ENCODE measurements at regions not wholly inside any gene's neighbourhood (a gene's known extent, or its start where the extent isn't known, plus 50 kb on each side); places are given as distances from the start of the nearest gene placed in this dataset.

DNA sequence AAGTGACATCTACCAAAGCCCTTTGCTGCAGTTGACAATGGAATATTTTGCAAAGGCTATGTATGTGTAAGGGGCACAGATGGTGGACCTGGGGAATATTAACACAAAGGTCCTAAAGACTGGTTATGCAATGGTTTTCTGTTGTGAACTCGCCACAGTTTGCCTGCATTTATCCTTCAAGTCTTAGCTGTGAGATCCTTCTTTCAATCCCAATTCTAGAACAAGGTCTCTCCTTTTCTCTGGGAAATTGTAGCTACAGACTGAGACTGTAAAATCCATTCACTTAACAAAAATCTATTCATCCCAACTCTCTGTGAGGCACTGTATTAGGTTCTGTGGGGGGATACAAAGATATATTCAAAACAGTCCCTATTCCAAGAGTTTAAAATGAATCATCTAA lies 250.4 kb downstream of the GPM6A start:
- Histone ChIP-seq H3K4me1 (ENCODE audit: control insufficient read depth in 1 of 2, insufficient read depth in 2 of 2, low read length in 2 of 2) (no peaks in the 10 kb centered on the region), H3K4me2 (ENCODE audit: low read length) (no peak overlapping the region), H2AFZ (ENCODE audit: low read depth, low read length, poor library complexity, severe bottlenecking) (no peak overlapping the region), H3K9me3 (ENCODE audit: control insufficient read depth in 1 of 2, insufficient read depth in 1 of 2, low read depth in 1 of 2, low read length in 2 of 2) (no peaks in the 10 kb centered on the region), H3K79me2 (ENCODE audit: insufficient read depth, low read length) (no peaks in the 10 kb centered on the region), H3K9ac (ENCODE audit: low read length) (no peak overlapping the region), H3K27me3 (ENCODE audit: insufficient read depth, low read length) (no peaks in the 10 kb centered on the region), H3K27ac (ENCODE audit: low read depth, low read length) (no peak overlapping the region), H4K20me1 (ENCODE audit: insufficient read depth) (no peaks in the 10 kb centered on the region), H3K36me3 (ENCODE audit: control insufficient read depth in 1 of 2, insufficient read depth in 2 of 2, low read length in 2 of 2) (no peaks in the 10 kb centered on the region), H3K4me3 (replicated peaks in 1 of 2; ENCODE audit: low read depth in 1 of 2, low read length in 2 of 2) (no peak overlapping the region), H3K9me2 (ENCODE audit: insufficient read depth) (no peaks in the 10 kb centered on the region)
- DNase-seq (ENCODE audit: low read depth, low spot score) (no peak), ATAC-seq (no peak)
- CTCF ChIA-PET: interaction anchor here (1.0 kb wide), 1 partner anchor 330 kb away, joined by 3 read pairs; no protein-coding TSS in a partner anchor
- RAD21 ChIA-PET (ENCODE audit: low non-redundant PET in 1 of 2, low total read pairs in 2 of 2, uncharacterized antibody in 2 of 2, unreplicated experiment in 2 of 2): no interaction called here
- TF ChIP-seq RAD21 (IDR thresholded peaks at IDR 0.05; ENCODE audit: low read depth): no peak
- no peak for TF ChIP-seq TCF7L2 (IDR thresholded peaks at IDR 0.05; ENCODE audit: borderline replicate concordance, extremely low read depth, insufficient read depth, insufficient read length)
- no peak for TF ChIP-seq YY1 (IDR thresholded peaks at IDR 0.05; ENCODE audit: extremely low read depth, insufficient replicate concordance, low read depth, low read length)
- TF ChIP-seq SP1 (IDR thresholded peaks at IDR 0.05; ENCODE audit: low read depth): no peak
- TF ChIP-seq, protein P1, sequence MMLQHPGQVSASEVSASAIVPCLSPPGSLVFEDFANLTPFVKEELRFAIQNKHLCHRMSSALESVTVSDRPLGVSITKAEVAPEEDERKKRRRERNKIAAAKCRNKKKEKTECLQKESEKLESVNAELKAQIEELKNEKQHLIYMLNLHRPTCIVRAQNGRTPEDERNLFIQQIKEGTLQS (IDR thresholded peaks at IDR 0.05): no peak
- TF ChIP-seq EZH2 (IDR thresholded peaks at IDR 0.05): no peak
- TF ChIP-seq CEBPB (IDR thresholded peaks at IDR 0.05; ENCODE audit: low read depth): no peak
- no peak for TF ChIP-seq POLR2A (IDR thresholded peaks at IDR 0.05; ENCODE audit: borderline replicate concordance, extremely low read depth, insufficient read depth, insufficient read length)
- no peak for TF ChIP-seq FOSL1 (IDR thresholded peaks at IDR 0.05; ENCODE audit: low read depth)
- TF ChIP-seq EGR1 (IDR thresholded peaks at IDR 0.05; ENCODE audit: low read depth): no peak
- TF ChIP-seq ELF1 (IDR thresholded peaks at IDR 0.05; ENCODE audit: borderline replicate concordance, low read depth): no peak
- TF ChIP-seq SRF (IDR thresholded peaks at IDR 0.05; ENCODE audit: low read depth): no peak
- TF ChIP-seq CBX3 (IDR thresholded peaks at IDR 0.05; ENCODE audit: low read depth): no peak
- no TSS peak for BruUV-seq (replicated peaks)
- intact Hi-C loops (cut with micrococcal nuclease): loop anchor here (2.0 to 10.0 kb wide), 3 partner anchors 386 to 565 kb away; no protein-coding TSS in a partner anchor
- POLR2A ChIA-PET: no interaction called here

DNA sequence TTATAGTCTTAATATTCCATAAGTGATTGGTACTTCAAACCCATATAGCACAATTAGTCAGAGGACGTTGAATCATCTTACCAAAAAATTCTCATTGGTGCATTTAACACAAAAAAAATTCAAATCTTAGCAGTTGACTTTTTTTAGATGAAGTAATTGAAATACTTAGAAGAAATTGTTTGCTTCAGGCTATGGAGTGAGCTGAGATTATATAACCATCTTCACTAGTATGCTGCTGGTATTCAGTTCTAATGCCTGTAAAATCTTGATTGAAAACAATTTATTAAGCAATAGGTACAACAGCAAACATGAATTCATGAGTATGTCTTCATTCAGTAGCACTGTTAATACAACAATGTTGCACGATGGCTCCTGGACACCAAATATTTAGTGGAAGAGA lies 250.0 kb downstream of the GPM6A start:
- RAD21 ChIA-PET (ENCODE audit: low non-redundant PET in 1 of 2, low total read pairs in 2 of 2, uncharacterized antibody in 2 of 2, unreplicated experiment in 2 of 2): no interaction called here
- H3K9ac ChIP-seq (ENCODE audit: low read length): no peak overlapping the region
- CTCF ChIA-PET: interaction anchor here (1.0 kb wide), 1 partner anchor 329 kb away, joined by 3 read pairs; no protein-coding TSS in a partner anchor
- no peaks in the 10 kb centered on the region for H4K20me1 ChIP-seq (ENCODE audit: insufficient read depth)
- no peak overlapping the region for H2AFZ ChIP-seq (ENCODE audit: low read depth, low read length, poor library complexity, severe bottlenecking)
- no peaks in the 10 kb centered on the region for H3K9me2 ChIP-seq (ENCODE audit: insufficient read depth)
- no peaks in the 10 kb centered on the region for H3K79me2 ChIP-seq (ENCODE audit: insufficient read depth, low read length)
- H3K27me3 ChIP-seq (ENCODE audit: insufficient read depth, low read length): no peaks in the 10 kb centered on the region
- H3K4me2 ChIP-seq (ENCODE audit: low read length): no peak overlapping the region
- H3K36me3 ChIP-seq (ENCODE audit: control insufficient read depth in 1 of 2, insufficient read depth in 2 of 2, low read length in 2 of 2): no peaks in the 10 kb centered on the region
- POLR2A ChIA-PET: no interaction called here
- H3K9me3 ChIP-seq (ENCODE audit: control insufficient read depth in 1 of 2, insufficient read depth in 1 of 2, low read depth in 1 of 2, low read length in 2 of 2): no peaks in the 10 kb centered on the region
- no peak for DNase-seq (ENCODE audit: low read depth, low spot score)
- no peak overlapping the region for H3K27ac ChIP-seq (ENCODE audit: low read depth, low read length)
- no TSS peak for BruUV-seq (replicated peaks)
- intact Hi-C loops (cut with micrococcal nuclease): loop anchor here (5.0 to 10.0 kb wide), 2 partner anchors 385 to 473 kb away; no protein-coding TSS in a partner anchor
- H3K4me1 ChIP-seq (ENCODE audit: control insufficient read depth in 1 of 2, insufficient read depth in 2 of 2, low read length in 2 of 2): no peaks in the 10 kb centered on the region
- ATAC-seq: no peak
- no peak overlapping the region for H3K4me3 ChIP-seq (replicated peaks in 1 of 2; ENCODE audit: low read depth in 1 of 2, low read length in 2 of 2)
- no peak for TF ChIP-seq ELF1 (IDR thresholded peaks at IDR 0.05; ENCODE audit: borderline replicate concordance, low read depth)
- no peak for TF ChIP-seq SIN3A (IDR thresholded peaks at IDR 0.05; ENCODE audit: low read depth)
- no peak for TF ChIP-seq RAD21 (IDR thresholded peaks at IDR 0.05; ENCODE audit: low read depth)
- no peak for TF ChIP-seq EZH2phosphoT487 (IDR thresholded peaks at IDR 0.05; ENCODE audit: borderline replicate concordance)
- TF ChIP-seq, protein P2, sequence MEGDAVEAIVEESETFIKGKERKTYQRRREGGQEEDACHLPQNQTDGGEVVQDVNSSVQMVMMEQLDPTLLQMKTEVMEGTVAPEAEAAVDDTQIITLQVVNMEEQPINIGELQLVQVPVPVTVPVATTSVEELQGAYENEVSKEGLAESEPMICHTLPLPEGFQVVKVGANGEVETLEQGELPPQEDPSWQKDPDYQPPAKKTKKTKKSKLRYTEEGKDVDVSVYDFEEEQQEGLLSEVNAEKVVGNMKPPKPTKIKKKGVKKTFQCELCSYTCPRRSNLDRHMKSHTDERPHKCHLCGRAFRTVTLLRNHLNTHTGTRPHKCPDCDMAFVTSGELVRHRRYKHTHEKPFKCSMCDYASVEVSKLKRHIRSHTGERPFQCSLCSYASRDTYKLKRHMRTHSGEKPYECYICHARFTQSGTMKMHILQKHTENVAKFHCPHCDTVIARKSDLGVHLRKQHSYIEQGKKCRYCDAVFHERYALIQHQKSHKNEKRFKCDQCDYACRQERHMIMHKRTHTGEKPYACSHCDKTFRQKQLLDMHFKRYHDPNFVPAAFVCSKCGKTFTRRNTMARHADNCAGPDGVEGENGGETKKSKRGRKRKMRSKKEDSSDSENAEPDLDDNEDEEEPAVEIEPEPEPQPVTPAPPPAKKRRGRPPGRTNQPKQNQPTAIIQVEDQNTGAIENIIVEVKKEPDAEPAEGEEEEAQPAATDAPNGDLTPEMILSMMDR (IDR thresholded peaks at IDR 0.05 in 2 of 3, conservative IDR thresholded peaks at IDR 0.05 in 1 of 3; ENCODE audit: borderline replicate concordance in 1 of 3, insufficient read depth in 1 of 3, low read depth in 2 of 3, low read length in 2 of 3): no peak
- TF ChIP-seq EGR1 (IDR thresholded peaks at IDR 0.05; ENCODE audit: low read depth): no peak
- no peak for TF ChIP-seq FOSL1 (IDR thresholded peaks at IDR 0.05; ENCODE audit: low read depth)
- TF ChIP-seq ZNF274 (IDR thresholded peaks at IDR 0.05; ENCODE audit: low read depth, low read length): no peak
- TF ChIP-seq EZH2 (IDR thresholded peaks at IDR 0.05): no peak
- no peak for TF ChIP-seq YY1 (IDR thresholded peaks at IDR 0.05; ENCODE audit: extremely low read depth, insufficient replicate concordance, low read depth, low read length)
- TF ChIP-seq POLR2AphosphoS5 (IDR thresholded peaks at IDR 0.05; ENCODE audit: low read depth, low read length): no peak
- TF ChIP-seq, protein P1 (IDR thresholded peaks at IDR 0.05): no peak
- no peak for TF ChIP-seq TCF7L2 (IDR thresholded peaks at IDR 0.05; ENCODE audit: borderline replicate concordance, extremely low read depth, insufficient read depth, insufficient read length)
- TF ChIP-seq CBX3 (IDR thresholded peaks at IDR 0.05; ENCODE audit: low read depth): no peak
- TF ChIP-seq ZFX (IDR thresholded peaks at IDR 0.05): no peak
